ENCODE measurements at regions not wholly inside any gene's neighbourhood (a gene's known extent, or its start where the extent isn't known, plus 50 kb on each side); places are given as distances from the start of the nearest gene placed in this dataset.

- no peak for TF ChIP-seq REST (IDR thresholded peaks at IDR 0.05; ENCODE audit: low read depth)
- no peak for TF ChIP-seq EP300 (IDR thresholded peaks at IDR 0.05; ENCODE audit: borderline replicate concordance)
- TF ChIP-seq EGR1 (IDR thresholded peaks at IDR 0.05) = no peak
- no peak for TF ChIP-seq MAX (IDR thresholded peaks at IDR 0.05)
- no peak for TF ChIP-seq NFIC (IDR thresholded peaks at IDR 0.05)
- TF ChIP-seq RAD21 (IDR thresholded peaks at IDR 0.05; ENCODE audit: low read depth) = no peak
- no peak for TF ChIP-seq USF1 (IDR thresholded peaks at IDR 0.05)
- no peak for TF ChIP-seq FOXM1 (IDR thresholded peaks at IDR 0.05; ENCODE audit: borderline replicate concordance, low read depth)
- no peak for TF ChIP-seq TAF1 (IDR thresholded peaks at IDR 0.05; ENCODE audit: low read depth)
- TF ChIP-seq CEBPB (IDR thresholded peaks at IDR 0.05) = no peak
- no peak for TF ChIP-seq TEAD4 (IDR thresholded peaks at IDR 0.05)
- no peak for TF ChIP-seq CREB1 (IDR thresholded peaks at IDR 0.05; ENCODE audit: low read depth)
Measured at GRCh38 chr7:152905949-152906348, 146.4 kb downstream of the ACTR3B start.
